LNCAP (cell line): ENCODE measurements at regions not wholly inside any gene's neighbourhood (a gene's known extent, or its start where the extent isn't known, plus 50 kb on each side); places are given as distances from the start of the nearest gene placed in this dataset.

Experiments
- CTCF ChIP-seq: fragments of 450-650 bp; IDR thresholded peaks from 2 replicates; pipeline ENCODE4 v1.5.1; 2017; ENCODE audit warnings: mild to moderate bottlenecking

- TF ChIP-seq CTCF = no peak
These were observed 140.2 kb downstream of the RSL24D1 start for GRCh38 chr15:55056500-55056899.

DNA sequence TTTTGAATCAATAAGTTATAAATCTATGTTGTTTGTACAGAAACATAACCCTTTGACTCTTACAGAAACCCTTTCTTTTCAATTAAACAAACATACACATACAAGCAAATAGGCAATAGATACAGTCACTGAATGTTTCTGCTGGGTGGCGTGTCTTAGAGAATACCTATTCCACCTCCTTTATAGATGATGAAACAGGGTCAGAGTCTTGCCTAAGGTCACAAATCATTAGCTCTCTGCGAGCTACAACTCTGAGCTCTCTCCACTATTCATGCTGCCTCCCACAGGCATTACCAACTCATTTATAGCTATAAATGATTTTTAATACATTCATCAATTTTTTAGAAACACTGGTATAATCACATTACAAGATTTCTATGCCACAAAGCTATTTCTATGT is 152.6 kb downstream of the RSL24D1 start:
- TF ChIP-seq CTCF = no peak

- TF ChIP-seq CTCF = no peak
These were observed 159.7 kb downstream of the RSL24D1 start for GRCh38 chr15:55037071-55037470.

GRCh38 chr15:55035749-55036148 is 161.0 kb downstream of the RSL24D1 start:
- TF ChIP-seq CTCF = no peak

DNA sequence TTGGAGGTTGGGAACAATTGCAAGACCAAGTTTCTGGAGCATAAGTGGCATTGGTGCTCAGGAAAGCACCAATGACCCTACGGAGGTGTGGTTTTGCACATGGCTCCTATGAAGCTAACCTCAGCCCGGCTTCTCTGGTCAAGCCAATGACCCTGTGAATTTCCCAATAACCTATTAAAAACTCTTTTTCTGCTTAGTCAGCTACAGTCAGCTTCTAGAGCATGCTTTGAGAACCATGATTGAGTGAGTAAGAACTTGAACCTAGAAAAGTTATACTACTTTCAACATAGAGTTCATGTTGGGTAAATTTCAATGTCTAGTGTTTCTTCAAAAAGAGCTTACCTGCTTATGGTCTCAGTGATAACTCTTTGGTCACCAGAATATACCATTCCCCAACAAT is 163.2 kb downstream of the RSL24D1 start:
- TF ChIP-seq CTCF = no peak

DNA sequence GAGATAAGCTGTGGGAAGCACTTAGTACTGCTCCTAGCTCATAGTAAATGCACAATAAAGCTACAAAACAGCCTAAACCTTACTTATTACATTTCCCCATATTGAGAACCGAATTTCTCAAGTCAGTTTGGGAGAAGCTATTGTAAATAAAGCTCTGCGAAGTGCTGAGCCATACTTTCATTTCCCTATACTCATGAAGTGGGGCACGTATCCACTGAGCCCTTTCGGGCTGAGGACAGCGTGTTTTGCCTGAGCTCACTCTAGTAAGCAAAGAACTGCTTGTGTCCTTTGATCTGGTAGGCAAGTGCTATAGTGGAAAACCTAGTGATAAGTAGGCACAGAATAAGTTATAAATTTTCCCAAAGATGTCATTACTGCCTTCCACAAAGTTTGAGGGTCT is 165.0 kb downstream of the RSL24D1 start:
- no peak for TF ChIP-seq CTCF

GRCh38 chr15:55026381-55026780 is 170.4 kb downstream of the RSL24D1 start:
- TF ChIP-seq CTCF = no peak

DNA sequence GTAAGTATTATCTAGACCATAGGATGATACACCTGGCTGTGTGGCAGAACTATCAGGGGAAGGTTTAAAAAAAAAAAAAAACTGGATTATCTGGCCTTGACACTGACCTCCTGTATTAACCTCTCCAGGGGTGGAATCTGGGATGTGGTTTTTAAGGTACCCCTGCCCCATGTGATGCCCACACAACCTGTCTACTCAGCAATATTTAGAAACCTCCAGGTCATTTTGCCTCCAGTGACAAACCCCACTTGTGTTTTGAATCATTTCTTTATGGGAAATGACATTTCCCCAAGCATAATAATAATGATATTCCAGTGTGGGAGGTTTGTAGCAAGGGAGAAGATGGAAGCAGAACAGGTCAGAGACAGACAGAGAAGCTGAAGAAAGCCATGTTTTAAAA is 179.1 kb downstream of the RSL24D1 start:
- no peak for TF ChIP-seq CTCF
